ENCODE measurements at regions not wholly inside any gene's neighbourhood (a gene's known extent, or its start where the extent isn't known, plus 50 kb on each side); places are given as distances from the start of the nearest gene placed in this dataset.

- DNase-seq (ENCODE audit: low read depth, low spot score) = no peak
These were observed 400.9 kb upstream of the CDH5 start for GRCh38 chr16:65965628-65966027.

GRCh38 chr16:65964752-65965151 is 401.7 kb upstream of the CDH5 start:
- DNase-seq (ENCODE audit: low read depth, low spot score) = no peak

GRCh38 chr16:65961476-65962143 is 404.9 kb upstream of the CDH5 start:
- DNase-seq (ENCODE audit: low read depth, low spot score) = no peak

GRCh38 chr16:65959983-65960382 is 406.5 kb upstream of the CDH5 start:
- no peak for DNase-seq (ENCODE audit: low read depth, low spot score)

GRCh38 chr16:65958086-65958485 is 408.4 kb upstream of the CDH5 start:
- DNase-seq (ENCODE audit: low read depth, low spot score) = no peak

- no peak for DNase-seq (ENCODE audit: low read depth, low spot score)
These were observed 410.4 kb upstream of the CDH5 start for GRCh38 chr16:65956100-65956499.

GRCh38 chr16:65954446-65954845 is 412.0 kb upstream of the CDH5 start:
- no peak for DNase-seq (ENCODE audit: low read depth, low spot score)

- no peak for DNase-seq (ENCODE audit: low read depth, low spot score)
These were observed 416.3 kb upstream of the CDH5 start for GRCh38 chr16:65950211-65950610.

GRCh38 chr16:65948361-65948760 is 418.1 kb upstream of the CDH5 start:
- no peak for DNase-seq (ENCODE audit: low read depth, low spot score)

GRCh38 chr16:65947951-65948350 is 418.5 kb upstream of the CDH5 start:
- no peak for DNase-seq (ENCODE audit: low read depth, low spot score)

- no peak for DNase-seq (ENCODE audit: low read depth, low spot score)
These were observed 421.0 kb upstream of the CDH5 start for GRCh38 chr16:65945493-65945892.

GRCh38 chr16:65944361-65944760 is 422.1 kb upstream of the CDH5 start:
- DNase-seq (ENCODE audit: low read depth, low spot score) = no peak

GRCh38 chr16:65940711-65941110 is 425.8 kb upstream of the CDH5 start:
- no peak for DNase-seq (ENCODE audit: low read depth, low spot score)

GRCh38 chr16:65938083-65938482 is 428.4 kb upstream of the CDH5 start:
- DNase-seq (ENCODE audit: low read depth, low spot score) = no peak

- no peak for DNase-seq (ENCODE audit: low read depth, low spot score)
These were observed 429.0 kb upstream of the CDH5 start for GRCh38 chr16:65937455-65937854.

GRCh38 chr16:65936096-65936495 is 430.4 kb upstream of the CDH5 start:
- no peak for DNase-seq (ENCODE audit: low read depth, low spot score)

GRCh38 chr16:65934443-65934842 is 432.0 kb upstream of the CDH5 start:
- DNase-seq (ENCODE audit: low read depth, low spot score) = no peak

GRCh38 chr16:65933703-65934102 is 432.8 kb upstream of the CDH5 start:
- no peak for DNase-seq (ENCODE audit: low read depth, low spot score)

- DNase-seq (ENCODE audit: low read depth, low spot score) = no peak
These were observed 434.0 kb upstream of the CDH5 start for GRCh38 chr16:65932350-65933072.

- no peak for DNase-seq (ENCODE audit: low read depth, low spot score)
These were observed 443.6 kb upstream of the CDH5 start for GRCh38 chr16:65922923-65923322.

- DNase-seq (ENCODE audit: low read depth, low spot score) = no peak
These were observed 446.5 kb upstream of the CDH5 start for GRCh38 chr16:65919986-65920376.

- DNase-seq (ENCODE audit: low read depth, low spot score) = no peak
These were observed 447.1 kb upstream of the CDH5 start for GRCh38 chr16:65919145-65919985.

- no peak for DNase-seq (ENCODE audit: low read depth, low spot score)
These were observed 449.0 kb upstream of the CDH5 start for GRCh38 chr16:65917466-65917865.
